ENCODE measurements at regions not wholly inside any gene's neighbourhood (a gene's known extent, or its start where the extent isn't known, plus 50 kb on each side); places are given as distances from the start of the nearest gene placed in this dataset.

GRCh38 chr11:79578116-79578515 lies 137.3 kb upstream of the TENM4 start:
- no peak overlapping the region for H3K4me2 ChIP-seq (ENCODE audit: low read depth, low read length)
- 6% methylated on average over 4 of the region's 5 CpGs for WGBS (ENCODE audit: low lambda C conversion rate)
- intact Hi-C loops (cut with micrococcal nuclease; ENCODE audit: unreplicated experiment) (loop anchor here (5.0 kb wide), 1 partner anchor 666 kb away; no protein-coding TSS in a partner anchor), in situ Hi-C loops (cut with HindIII; ENCODE audit: extremely low pct_ligation_motif_present, low pct_unique_long_range_greater_than_20kb) (no loop called here)
- no peak overlapping the region for H3K4me3 ChIP-seq (replicated peaks in 1 of 3; ENCODE audit: insufficient read depth in 1 of 3, low read depth in 2 of 3, low read length in 3 of 3)
- no peak overlapping the region for H3K27ac ChIP-seq (ENCODE audit: extremely low read length, insufficient read depth, low read length)
- no peak overlapping the region for H3K9ac ChIP-seq (ENCODE audit: insufficient read depth, low read depth, low read length)
- FAIRE-seq (no peak), ATAC-seq (no peak), DNase-seq (ENCODE audit: low spot score) (no peak)
- H3K79me2 ChIP-seq (ENCODE audit: insufficient read depth, low read length), result no peaks in the 10 kb centered on the region
- H3K4me1 ChIP-seq (ENCODE audit: insufficient read depth, low read length), result no peaks in the 10 kb centered on the region
- H4K20me1 ChIP-seq (ENCODE audit: insufficient read depth, low read length), result no peaks in the 10 kb centered on the region
- POLR2A ChIA-PET, result no interaction called here
- H3K36me3 ChIP-seq (replicated peaks in 1 of 2; ENCODE audit: control insufficient read depth in 1 of 2, insufficient read depth in 2 of 2, low read length in 2 of 2), result no peaks in the 10 kb centered on the region
- H2AFZ ChIP-seq (ENCODE audit: low read length), result no peak overlapping the region
- no peaks in the 10 kb centered on the region for H3K27me3 ChIP-seq (ENCODE audit: control insufficient read depth in 1 of 2, insufficient read depth in 2 of 2, low read length in 2 of 2)
- H3K9me3 ChIP-seq (ENCODE audit: low read length), result no peaks in the 10 kb centered on the region
- CTCF ChIA-PET (ENCODE audit: low intra/inter-chr PET ratio, low total read pairs), result no interaction called here
- TF ChIP-seq ZNF558 (CRISPR knock-in tag; IDR thresholded peaks at IDR 0.05; ENCODE audit: borderline replicate concordance) (no peak), SMC3 (IDR thresholded peaks at IDR 0.05; ENCODE audit: low read length) (no peak), GPN1 (CRISPR knock-in tag; IDR thresholded peaks at IDR 0.05; ENCODE audit: borderline replicate concordance) (no peak), FOXC1 (CRISPR knock-in tag; IDR thresholded peaks at IDR 0.05; ENCODE audit: borderline replicate concordance) (no peak), ONECUT2 (CRISPR knock-in tag; IDR thresholded peaks at IDR 0.05) (no peak), KDM1A (CRISPR knock-in tag; IDR thresholded peaks at IDR 0.05) (no peak), ZNF839 (CRISPR knock-in tag; IDR thresholded peaks at IDR 0.05; ENCODE audit: borderline replicate concordance) (no peak), ZNF746 (CRISPR knock-in tag; IDR thresholded peaks at IDR 0.05) (no peak), NCOA5 (CRISPR knock-in tag; IDR thresholded peaks at IDR 0.05) (no peak), MZF1 (CRISPR knock-in tag; IDR thresholded peaks at IDR 0.05; ENCODE audit: borderline replicate concordance) (no peak), EEA1 (CRISPR knock-in tag; IDR thresholded peaks at IDR 0.05; ENCODE audit: borderline replicate concordance) (no peak), MBD4 (IDR thresholded peaks at IDR 0.05; ENCODE audit: borderline replicate concordance, low read length) (no peak), ZNF605 (CRISPR knock-in tag; IDR thresholded peaks at IDR 0.05) (no peak), PITX1 (CRISPR knock-in tag; IDR thresholded peaks at IDR 0.05) (no peak), ZNF709 (CRISPR knock-in tag; IDR thresholded peaks at IDR 0.05) (no peak), NFKB2 (CRISPR knock-in tag; IDR thresholded peaks at IDR 0.05; ENCODE audit: borderline replicate concordance) (no peak)
- TF ChIP-seq, protein P1, sequence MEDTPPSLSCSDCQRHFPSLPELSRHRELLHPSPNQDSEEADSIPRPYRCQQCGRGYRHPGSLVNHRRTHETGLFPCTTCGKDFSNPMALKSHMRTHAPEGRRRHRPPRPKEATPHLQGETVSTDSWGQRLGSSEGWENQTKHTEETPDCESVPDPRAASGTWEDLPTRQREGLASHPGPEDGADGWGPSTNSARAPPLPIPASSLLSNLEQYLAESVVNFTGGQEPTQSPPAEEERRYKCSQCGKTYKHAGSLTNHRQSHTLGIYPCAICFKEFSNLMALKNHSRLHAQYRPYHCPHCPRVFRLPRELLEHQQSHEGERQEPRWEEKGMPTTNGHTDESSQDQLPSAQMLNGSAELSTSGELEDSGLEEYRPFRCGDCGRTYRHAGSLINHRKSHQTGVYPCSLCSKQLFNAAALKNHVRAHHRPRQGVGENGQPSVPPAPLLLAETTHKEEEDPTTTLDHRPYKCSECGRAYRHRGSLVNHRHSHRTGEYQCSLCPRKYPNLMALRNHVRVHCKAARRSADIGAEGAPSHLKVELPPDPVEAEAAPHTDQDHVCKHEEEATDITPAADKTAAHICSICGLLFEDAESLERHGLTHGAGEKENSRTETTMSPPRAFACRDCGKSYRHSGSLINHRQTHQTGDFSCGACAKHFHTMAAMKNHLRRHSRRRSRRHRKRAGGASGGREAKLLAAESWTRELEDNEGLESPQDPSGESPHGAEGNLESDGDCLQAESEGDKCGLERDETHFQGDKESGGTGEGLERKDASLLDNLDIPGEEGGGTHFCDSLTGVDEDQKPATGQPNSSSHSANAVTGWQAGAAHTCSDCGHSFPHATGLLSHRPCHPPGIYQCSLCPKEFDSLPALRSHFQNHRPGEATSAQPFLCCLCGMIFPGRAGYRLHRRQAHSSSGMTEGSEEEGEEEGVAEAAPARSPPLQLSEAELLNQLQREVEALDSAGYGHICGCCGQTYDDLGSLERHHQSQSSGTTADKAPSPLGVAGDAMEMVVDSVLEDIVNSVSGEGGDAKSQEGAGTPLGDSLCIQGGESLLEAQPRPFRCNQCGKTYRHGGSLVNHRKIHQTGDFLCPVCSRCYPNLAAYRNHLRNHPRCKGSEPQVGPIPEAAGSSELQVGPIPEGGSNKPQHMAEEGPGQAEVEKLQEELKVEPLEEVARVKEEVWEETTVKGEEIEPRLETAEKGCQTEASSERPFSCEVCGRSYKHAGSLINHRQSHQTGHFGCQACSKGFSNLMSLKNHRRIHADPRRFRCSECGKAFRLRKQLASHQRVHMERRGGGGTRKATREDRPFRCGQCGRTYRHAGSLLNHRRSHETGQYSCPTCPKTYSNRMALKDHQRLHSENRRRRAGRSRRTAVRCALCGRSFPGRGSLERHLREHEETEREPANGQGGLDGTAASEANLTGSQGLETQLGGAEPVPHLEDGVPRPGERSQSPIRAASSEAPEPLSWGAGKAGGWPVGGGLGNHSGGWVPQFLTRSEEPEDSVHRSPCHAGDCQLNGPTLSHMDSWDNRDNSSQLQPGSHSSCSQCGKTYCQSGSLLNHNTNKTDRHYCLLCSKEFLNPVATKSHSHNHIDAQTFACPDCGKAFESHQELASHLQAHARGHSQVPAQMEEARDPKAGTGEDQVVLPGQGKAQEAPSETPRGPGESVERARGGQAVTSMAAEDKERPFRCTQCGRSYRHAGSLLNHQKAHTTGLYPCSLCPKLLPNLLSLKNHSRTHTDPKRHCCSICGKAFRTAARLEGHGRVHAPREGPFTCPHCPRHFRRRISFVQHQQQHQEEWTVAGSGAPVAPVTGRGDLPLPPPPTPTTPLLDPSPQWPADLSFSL (CRISPR knock-in tag; IDR thresholded peaks at IDR 0.05), result no peak
- no TSS peak for BruUV-seq (replicated peaks)
